ENCODE measurements at regions not wholly inside any gene's neighbourhood (a gene's known extent, or its start where the extent isn't known, plus 50 kb on each side); places are given as distances from the start of the nearest gene placed in this dataset.

DNA sequence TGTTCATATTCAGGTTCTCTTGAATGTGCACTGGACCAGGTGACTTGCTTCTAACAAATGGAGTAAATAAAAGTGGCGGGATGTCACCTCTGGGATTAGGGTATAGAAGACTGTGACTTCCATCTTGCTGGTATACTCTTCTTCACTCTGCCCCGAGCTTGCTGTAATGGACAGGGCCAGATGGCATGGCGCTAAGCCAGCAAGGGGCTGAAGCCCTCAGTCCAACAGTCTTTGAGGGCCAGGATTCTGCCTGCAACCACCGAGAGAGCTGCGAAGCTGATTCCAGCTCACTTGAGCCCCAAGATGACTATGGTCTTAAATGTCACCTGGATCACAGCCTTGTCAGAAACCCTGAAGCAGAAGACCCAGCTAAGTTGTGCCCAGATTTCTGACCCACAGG is 600.0 kb downstream of the FGF9 start:
- Histone ChIP-seq H3K27ac (no peak overlapping the region), H3K36me3 (no peaks in the 10 kb centered on the region), H3K9me3 (no peaks in the 10 kb centered on the region), H3K4me1 (no peaks in the 10 kb centered on the region), H3K4me3 (no peak overlapping the region), H3K27me3 (no peaks in the 10 kb centered on the region)
- DNase-seq: no peak
- in situ Hi-C loops (cut with MboI; ENCODE audit: low sequenced_read_pairs in 4 of 4): no loop called here
- intact Hi-C loops (cut with DNase I; ENCODE audit: low total_unique reads): no loop called here
- ATAC-seq: no peak
- TF ChIP-seq POLR2A (IDR thresholded peaks at IDR 0.05): no peak
- TF ChIP-seq, protein P1, sequence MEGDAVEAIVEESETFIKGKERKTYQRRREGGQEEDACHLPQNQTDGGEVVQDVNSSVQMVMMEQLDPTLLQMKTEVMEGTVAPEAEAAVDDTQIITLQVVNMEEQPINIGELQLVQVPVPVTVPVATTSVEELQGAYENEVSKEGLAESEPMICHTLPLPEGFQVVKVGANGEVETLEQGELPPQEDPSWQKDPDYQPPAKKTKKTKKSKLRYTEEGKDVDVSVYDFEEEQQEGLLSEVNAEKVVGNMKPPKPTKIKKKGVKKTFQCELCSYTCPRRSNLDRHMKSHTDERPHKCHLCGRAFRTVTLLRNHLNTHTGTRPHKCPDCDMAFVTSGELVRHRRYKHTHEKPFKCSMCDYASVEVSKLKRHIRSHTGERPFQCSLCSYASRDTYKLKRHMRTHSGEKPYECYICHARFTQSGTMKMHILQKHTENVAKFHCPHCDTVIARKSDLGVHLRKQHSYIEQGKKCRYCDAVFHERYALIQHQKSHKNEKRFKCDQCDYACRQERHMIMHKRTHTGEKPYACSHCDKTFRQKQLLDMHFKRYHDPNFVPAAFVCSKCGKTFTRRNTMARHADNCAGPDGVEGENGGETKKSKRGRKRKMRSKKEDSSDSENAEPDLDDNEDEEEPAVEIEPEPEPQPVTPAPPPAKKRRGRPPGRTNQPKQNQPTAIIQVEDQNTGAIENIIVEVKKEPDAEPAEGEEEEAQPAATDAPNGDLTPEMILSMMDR (IDR thresholded peaks at IDR 0.05 in 4 of 5, conservative IDR thresholded peaks at IDR 0.05 in 1 of 5): no peak

DNA sequence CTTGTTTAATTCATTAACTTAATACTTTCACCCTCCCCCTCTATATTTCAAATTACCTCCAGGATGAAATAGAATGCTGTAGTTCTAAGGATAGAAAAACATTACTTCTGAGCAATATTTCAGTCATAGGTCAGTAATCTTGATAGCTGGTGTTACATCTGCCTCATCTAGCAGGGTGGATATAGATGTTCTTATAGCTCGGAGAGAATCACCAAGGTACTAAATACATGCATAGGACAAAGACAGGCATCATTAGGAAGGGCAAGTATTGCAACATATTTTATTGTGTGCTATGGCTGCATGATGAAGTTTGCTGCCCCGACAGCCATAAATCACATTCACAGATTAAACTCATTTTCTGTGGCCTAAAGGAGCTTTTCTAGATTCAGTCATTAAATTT is 601.0 kb downstream of the FGF9 start:
- no peak overlapping the region for H3K27ac ChIP-seq
- H3K36me3 ChIP-seq: no peaks in the 10 kb centered on the region
- TF ChIP-seq, protein P1 (IDR thresholded peaks at IDR 0.05 in 4 of 5, conservative IDR thresholded peaks at IDR 0.05 in 1 of 5): no peak
- no peak for TF ChIP-seq POLR2A (IDR thresholded peaks at IDR 0.05)
- H3K27me3 ChIP-seq: no peaks in the 10 kb centered on the region
- in situ Hi-C loops (cut with MboI; ENCODE audit: low sequenced_read_pairs in 4 of 4): no loop called here
- H3K4me1 ChIP-seq: no peaks in the 10 kb centered on the region
- ATAC-seq: no peak
- H3K4me3 ChIP-seq: no peak overlapping the region
- intact Hi-C loops (cut with DNase I; ENCODE audit: low total_unique reads): no loop called here
- H3K9me3 ChIP-seq: no peaks in the 10 kb centered on the region
- DNase-seq: no peak

DNA sequence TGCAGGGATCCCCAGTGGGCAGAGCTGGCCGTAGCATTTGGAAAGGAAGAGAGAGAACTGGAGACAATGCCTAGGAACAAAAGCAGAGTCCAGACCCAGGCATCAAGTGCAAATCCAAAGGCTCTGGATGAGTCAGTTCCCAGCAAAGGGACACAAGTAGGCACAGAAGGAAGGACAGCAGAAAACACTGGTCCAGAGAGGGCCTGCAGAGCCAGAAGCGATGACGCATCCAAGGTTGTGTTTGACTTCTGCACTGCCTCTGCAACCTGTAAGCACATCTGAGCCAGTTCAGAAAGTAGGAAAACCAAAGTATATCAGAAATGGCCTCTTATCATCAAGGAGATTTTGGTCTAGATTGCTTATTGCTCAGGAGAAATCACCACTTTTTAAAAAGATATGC is 604.5 kb downstream of the FGF9 start:
- DNase-seq (no peak), ATAC-seq (no peak)
- Histone ChIP-seq H3K27ac (no peak overlapping the region), H3K27me3 (no peaks in the 10 kb centered on the region), H3K9me3 (no peaks in the 10 kb centered on the region), H3K36me3 (no peaks in the 10 kb centered on the region), H3K4me1 (no peaks in the 10 kb centered on the region), H3K4me3 (no peak overlapping the region)
- TF ChIP-seq, protein P1 (IDR thresholded peaks at IDR 0.05 in 4 of 5, conservative IDR thresholded peaks at IDR 0.05 in 1 of 5): no peak
- TF ChIP-seq POLR2A (IDR thresholded peaks at IDR 0.05): no peak
- in situ Hi-C loops (cut with MboI; ENCODE audit: low sequenced_read_pairs in 4 of 4) (loop anchor here in 1 of 4 donors (25.0 kb wide), 1 partner anchor 638 kb away; no protein-coding TSS in a partner anchor), intact Hi-C loops (cut with DNase I; ENCODE audit: low total_unique reads) (no loop called here)

DNA sequence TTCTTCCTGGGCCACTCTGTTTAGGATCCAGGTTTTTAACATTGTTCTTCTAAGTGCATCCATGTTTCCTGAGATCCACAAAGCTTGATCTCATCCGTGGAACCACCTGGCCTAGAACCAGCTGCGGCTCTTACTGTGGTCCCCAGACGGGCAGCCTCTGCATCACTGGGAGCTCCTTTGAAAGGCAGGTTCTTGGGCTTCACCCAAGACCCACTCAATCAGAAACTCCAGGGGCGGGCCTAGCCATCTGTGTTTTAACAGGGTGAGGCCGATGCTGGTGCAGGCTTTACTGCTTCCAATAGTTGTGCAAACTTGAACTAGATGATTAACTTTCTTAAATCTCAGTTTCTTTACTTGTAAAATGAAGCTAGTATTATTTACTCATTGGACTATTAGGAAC is 605.7 kb downstream of the FGF9 start:
- no peak overlapping the region for H3K4me3 ChIP-seq
- no peak for DNase-seq
- in situ Hi-C loops (cut with MboI; ENCODE audit: low sequenced_read_pairs in 4 of 4): loop anchor here in 1 of 4 donors (25.0 kb wide), 1 partner anchor 639 kb away; no protein-coding TSS in a partner anchor

More for the DNA sequence above, 605.7 kb downstream of the FGF9 start:
- no peak for TF ChIP-seq POLR2A (IDR thresholded peaks at IDR 0.05)
- TF ChIP-seq, protein P1 (IDR thresholded peaks at IDR 0.05 in 4 of 5, conservative IDR thresholded peaks at IDR 0.05 in 1 of 5): no peak
- no peak overlapping the region for H3K27ac ChIP-seq
- ATAC-seq: no peak
- H3K36me3 ChIP-seq: no peaks in the 10 kb centered on the region
- no peaks in the 10 kb centered on the region for H3K9me3 ChIP-seq
- intact Hi-C loops (cut with DNase I; ENCODE audit: low total_unique reads): no loop called here
- no peaks in the 10 kb centered on the region for H3K4me1 ChIP-seq
- H3K27me3 ChIP-seq: no peaks in the 10 kb centered on the region

All from gastrocnemius medialis (tissue), 4 donors.